Endodermal cell (in vitro differentiated cells): ENCODE measurements at regions not wholly inside any gene's neighbourhood (a gene's known extent, or its start where the extent isn't known, plus 50 kb on each side); places are given as distances from the start of the nearest gene placed in this dataset.

ENCODE experiments used
- DNase-seq: peaks from one replicate; pipeline ENCODE4 v3.0.0-alpha.2; 2017
- H3K27ac ChIP-seq: 2 replicates; pipeline ENCODE4 v1.5.1; 2013; ENCODE audit warnings: mild to moderate bottlenecking, low read depth, low read length, moderate library complexity
- H3K27me3 ChIP-seq: 2 replicates; pipeline ENCODE4 v1.6.1; 2013; ENCODE audit warnings: mild to moderate bottlenecking, low read length, moderate library complexity; ENCODE audit not compliant: insufficient read depth, control insufficient read depth, poor library complexity, severe bottlenecking
- H3K36me3 ChIP-seq: 2 replicates; pipeline ENCODE4 v1.7.0; 2013; ENCODE audit warnings: mild to moderate bottlenecking, low read length, moderate library complexity; ENCODE audit not compliant: control insufficient read depth, insufficient read depth
- H3K4me1 ChIP-seq: one replicate; pipeline ENCODE4 v1.7.0; 2013; ENCODE audit warnings: low read length; ENCODE audit not compliant: control insufficient read depth, insufficient read depth
- H3K4me3 ChIP-seq: 2 replicates; pipeline ENCODE4 v1.5.1; 2013; ENCODE audit warnings: mild to moderate bottlenecking, low read length, moderate library complexity
- H3K9ac ChIP-seq: 2 replicates; pipeline ENCODE4 v1.6.1; 2013; ENCODE audit warnings: mild to moderate bottlenecking, low read length, moderate library complexity; ENCODE audit not compliant: poor library complexity, severe bottlenecking; ENCODE audit errors: extremely low read depth
- H3K9me3 ChIP-seq: 2 replicates; pipeline ENCODE4 v1.6.1; 2013; ENCODE audit warnings: mild to moderate bottlenecking, low read length, moderate library complexity; ENCODE audit not compliant: control insufficient read depth
- H3K27ac Mint-ChIP-seq: 2 replicates; pipeline ENCODE4 v1.8.0; 2020; ENCODE audit warnings: mixed read lengths
- H3K27me3 Mint-ChIP-seq: 2 replicates; pipeline ENCODE4 v1.8.0; 2021; ENCODE audit warnings: mild to moderate bottlenecking, mixed read lengths; ENCODE audit not compliant: insufficient read depth
- H3K36me3 Mint-ChIP-seq: 2 replicates; pipeline ENCODE4 v1.8.0; 2020; ENCODE audit warnings: low read depth, mixed read lengths
- H3K4me1 Mint-ChIP-seq: 2 replicates; pipeline ENCODE4 v1.8.0; 2020; ENCODE audit warnings: mixed read lengths
- H3K4me3 Mint-ChIP-seq: 2 replicates; pipeline ENCODE4 v1.8.0; 2020; ENCODE audit warnings: mild to moderate bottlenecking, moderate library complexity, mixed read lengths
- H3K9me3 Mint-ChIP-seq: 2 replicates; pipeline ENCODE4 v1.8.0; 2020; ENCODE audit warnings: mild to moderate bottlenecking, mixed read lengths
- WGBS, 2 experiments: methylation state at CpG; one replicate each; pipeline versions ENCODE4 v1.1.5 to v1.1.7; 2013; ENCODE audit warnings: missing lambda C conversion rate in 2 of 2, mixed read lengths in 1 of 2; ENCODE audit not compliant: insufficient coverage in 1 of 2, insufficient read length in 1 of 2; 5-methylcytosine and 5-hydroxymethylcytosine counted together
- TF ChIP-seq, protein P1 (sequence below): fragments of 200-600 bp; sonication (generic); conservative IDR thresholded peaks from 2 replicates; pipeline ENCODE4 v1.5.0; 2021; ENCODE audit warnings: antibody characterized with exemption, mild to moderate bottlenecking

DNA sequence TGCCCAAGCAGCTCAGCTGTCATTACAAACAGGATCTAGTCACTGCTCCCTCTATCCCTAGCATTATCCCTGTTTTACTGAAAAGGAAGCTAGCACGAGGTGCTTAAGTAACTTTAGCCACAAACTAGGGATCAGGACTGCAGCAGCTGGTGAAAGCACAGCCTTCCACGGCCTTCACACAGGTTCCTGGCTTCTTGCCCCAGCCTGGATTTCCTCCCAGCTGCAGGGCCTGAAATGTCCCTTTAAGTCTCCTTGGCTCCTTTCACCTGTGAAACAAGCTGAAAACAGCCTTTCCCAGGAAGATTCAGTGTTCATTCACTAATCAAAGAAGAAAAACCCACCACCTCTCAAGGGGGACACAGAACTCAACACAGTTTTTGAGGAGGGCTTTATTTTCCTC lies 754.5 kb downstream of the DIAPH3 start:
- Mint-ChIP-seq H3K36me3 (peaks cover 24% of the 10 kb centered on the region), H3K9me3 (peaks cover 46% of the 10 kb centered on the region), H3K4me3 (no peak overlapping the region), H3K4me1 (peaks cover 45% of the 10 kb centered on the region), H3K27ac (peak overlapping the region; percentile 77), H3K27me3 (no peaks in the 10 kb centered on the region)
- Histone ChIP-seq H3K4me3 (no peak overlapping the region), H3K9ac (no peak overlapping the region), H3K27ac (peak overlapping the region; percentile 55), H3K36me3 (no peaks in the 10 kb centered on the region), H3K27me3 (no peaks in the 10 kb centered on the region), H3K9me3 (peaks cover 37% of the 10 kb centered on the region), H3K4me1 (peaks cover 7% of the 10 kb centered on the region)
- TF ChIP-seq, protein P1, sequence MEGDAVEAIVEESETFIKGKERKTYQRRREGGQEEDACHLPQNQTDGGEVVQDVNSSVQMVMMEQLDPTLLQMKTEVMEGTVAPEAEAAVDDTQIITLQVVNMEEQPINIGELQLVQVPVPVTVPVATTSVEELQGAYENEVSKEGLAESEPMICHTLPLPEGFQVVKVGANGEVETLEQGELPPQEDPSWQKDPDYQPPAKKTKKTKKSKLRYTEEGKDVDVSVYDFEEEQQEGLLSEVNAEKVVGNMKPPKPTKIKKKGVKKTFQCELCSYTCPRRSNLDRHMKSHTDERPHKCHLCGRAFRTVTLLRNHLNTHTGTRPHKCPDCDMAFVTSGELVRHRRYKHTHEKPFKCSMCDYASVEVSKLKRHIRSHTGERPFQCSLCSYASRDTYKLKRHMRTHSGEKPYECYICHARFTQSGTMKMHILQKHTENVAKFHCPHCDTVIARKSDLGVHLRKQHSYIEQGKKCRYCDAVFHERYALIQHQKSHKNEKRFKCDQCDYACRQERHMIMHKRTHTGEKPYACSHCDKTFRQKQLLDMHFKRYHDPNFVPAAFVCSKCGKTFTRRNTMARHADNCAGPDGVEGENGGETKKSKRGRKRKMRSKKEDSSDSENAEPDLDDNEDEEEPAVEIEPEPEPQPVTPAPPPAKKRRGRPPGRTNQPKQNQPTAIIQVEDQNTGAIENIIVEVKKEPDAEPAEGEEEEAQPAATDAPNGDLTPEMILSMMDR, result no peak
- WGBS, 2 experiments, result 47% methylated on average over 2 of the region's 2 CpGs; no CpG with 5 or more reads in 1 of the 2 experiments
- DNase-seq, result peak; percentile 60

DNA sequence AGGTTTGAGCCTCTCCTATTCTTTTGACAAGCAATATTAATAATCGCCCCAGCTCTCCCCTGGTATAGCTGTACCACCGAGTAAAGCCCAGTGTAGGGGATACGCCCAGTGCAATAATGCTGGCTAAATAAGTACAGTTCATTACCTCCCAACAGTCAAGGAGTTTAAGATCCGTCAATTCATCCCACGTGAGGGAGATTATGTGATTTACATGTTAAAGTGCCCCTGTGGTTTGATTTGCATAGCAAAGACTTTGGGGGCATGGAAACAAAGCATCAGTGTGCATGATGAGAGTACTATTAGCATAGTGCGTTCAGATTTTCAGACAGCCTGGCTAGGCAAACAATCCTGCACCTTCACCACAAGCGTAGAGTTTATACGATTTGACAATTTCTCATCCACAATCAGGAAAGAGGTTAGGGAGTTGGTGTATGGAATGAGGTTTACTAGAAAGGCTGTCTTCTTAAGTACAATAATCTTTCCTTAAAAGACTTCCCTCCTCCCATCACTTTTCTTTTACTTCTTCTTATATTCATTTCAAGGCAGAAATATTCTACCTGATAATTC lies 754.0 kb downstream of the DIAPH3 start:
- no peak overlapping the region for H3K4me3 ChIP-seq
- no peak overlapping the region for H3K9ac ChIP-seq
- Mint-ChIP-seq H3K27me3 (no peaks in the 10 kb centered on the region), H3K36me3 (peaks cover 24% of the 10 kb centered on the region), H3K9me3 (peaks cover 46% of the 10 kb centered on the region), H3K4me1 (peaks cover 45% of the 10 kb centered on the region), H3K27ac (peak overlapping the region; percentile 77), H3K4me3 (no peak overlapping the region)
- 40 to 49% methylated on average over 1 to 8 of the region's 8 CpGs for WGBS, 2 experiments
- DNase-seq, result peak; percentile 72
- peaks cover 36% of the 10 kb centered on the region for H3K9me3 ChIP-seq
- H3K36me3 ChIP-seq, result no peaks in the 10 kb centered on the region
- H3K27me3 ChIP-seq, result no peaks in the 10 kb centered on the region
- peak overlapping the region; percentile 61 for H3K27ac ChIP-seq
- H3K4me1 ChIP-seq, result peaks cover 7% of the 10 kb centered on the region
- TF ChIP-seq, protein P1, result no peak

DNA sequence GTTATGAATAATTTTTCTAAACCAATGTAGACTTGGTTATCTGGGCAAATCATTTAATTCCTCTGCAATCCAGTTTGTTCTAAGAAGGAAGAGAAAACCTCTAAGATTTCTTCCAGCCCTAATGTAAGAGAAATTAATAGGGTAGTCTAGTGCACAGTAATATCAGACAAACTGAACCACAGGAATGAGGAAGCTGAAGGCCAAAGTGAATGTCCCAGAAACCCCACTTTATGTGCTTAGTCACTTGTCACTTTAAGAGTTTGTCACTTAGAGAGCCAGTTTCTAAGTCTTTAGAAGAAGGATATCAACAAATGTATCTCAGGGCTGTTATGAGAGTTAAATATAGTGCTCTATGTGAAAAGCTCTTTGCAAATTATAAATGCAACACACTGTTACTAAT lies 750.6 kb downstream of the DIAPH3 start:
- Histone ChIP-seq H3K4me1 (peaks cover 7% of the 10 kb centered on the region), H3K27ac (no peak overlapping the region), H3K36me3 (no peaks in the 10 kb centered on the region), H3K9ac (no peak overlapping the region), H3K4me3 (no peak overlapping the region), H3K27me3 (no peaks in the 10 kb centered on the region), H3K9me3 (peaks cover 11% of the 10 kb centered on the region)
- TF ChIP-seq, protein P1, result no peak
- DNase-seq, result no peak
- Mint-ChIP-seq H3K27ac (no peak overlapping the region), H3K27me3 (no peaks in the 10 kb centered on the region), H3K9me3 (peaks cover 13% of the 10 kb centered on the region), H3K4me1 (peaks cover 52% of the 10 kb centered on the region), H3K36me3 (peaks cover 7% of the 10 kb centered on the region), H3K4me3 (no peak overlapping the region)
